ENCODE measurements at regions not wholly inside any gene's neighbourhood (a gene's known extent, or its start where the extent isn't known, plus 50 kb on each side); places are given as distances from the start of the nearest gene placed in this dataset.
"Not testable (repeated sequence)": the region's sequence is repeated elsewhere in the genome, so short reads cannot be mapped to it uniquely, and the experiment has no call there.

DNA sequence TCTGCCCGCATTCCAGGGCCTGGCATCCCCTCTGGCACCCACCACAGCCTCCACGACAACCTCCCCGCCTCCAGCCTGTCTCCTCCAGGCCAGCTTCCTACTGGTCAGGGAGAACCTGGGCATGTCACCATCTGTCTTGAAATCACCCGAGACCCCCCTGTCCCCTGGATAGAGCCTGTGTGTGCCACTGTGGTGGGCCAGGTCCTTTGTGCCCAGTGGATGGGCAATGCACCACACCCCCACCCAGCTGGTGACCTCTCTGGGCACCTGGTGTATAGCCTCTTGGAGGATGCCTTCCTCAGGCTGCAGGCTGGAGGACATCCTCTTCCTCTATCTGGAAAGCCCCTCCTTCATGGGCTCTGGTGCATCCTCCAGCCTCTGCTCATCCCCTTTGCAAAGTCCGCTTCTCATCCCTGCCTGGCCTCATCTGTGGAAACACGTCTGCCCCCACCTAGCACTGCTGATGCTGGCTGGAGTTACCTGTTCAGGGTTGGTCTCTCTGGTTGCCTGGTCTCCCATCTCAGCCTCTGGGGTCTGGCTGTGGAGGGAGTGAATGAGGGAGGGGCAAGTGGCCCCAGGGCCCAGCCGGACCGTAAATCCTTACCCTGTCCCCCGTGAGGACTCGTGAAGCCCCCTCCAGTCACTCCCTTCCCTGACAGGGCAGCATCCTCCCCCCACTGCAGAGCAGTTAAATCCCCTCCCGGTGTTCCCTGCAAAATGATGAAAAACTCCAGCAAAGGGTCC lies 589.6 kb downstream of the TBC1D22A start:
- DNase-seq, result no peak

DNA sequence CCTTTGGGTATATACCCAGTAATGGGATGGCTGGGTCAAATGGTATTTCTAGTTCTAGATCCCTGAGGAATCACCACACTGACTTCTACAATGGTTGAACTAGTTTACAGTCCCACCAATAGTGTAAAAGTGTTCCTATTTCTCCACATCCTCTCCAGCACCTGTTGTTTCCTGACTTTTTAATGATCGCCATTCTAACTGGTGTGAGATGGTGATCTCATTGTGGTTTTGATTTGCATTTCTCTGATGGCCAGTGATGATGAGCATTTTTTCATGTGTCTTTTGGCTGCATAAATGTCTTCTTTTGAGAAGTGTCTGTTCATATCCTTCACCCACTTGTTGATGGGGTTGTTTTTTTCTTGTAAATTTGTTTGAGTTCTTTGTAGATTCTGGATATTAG lies 583.8 kb downstream of the TBC1D22A start:
- not testable (repeated sequence) for DNase-seq

DNA sequence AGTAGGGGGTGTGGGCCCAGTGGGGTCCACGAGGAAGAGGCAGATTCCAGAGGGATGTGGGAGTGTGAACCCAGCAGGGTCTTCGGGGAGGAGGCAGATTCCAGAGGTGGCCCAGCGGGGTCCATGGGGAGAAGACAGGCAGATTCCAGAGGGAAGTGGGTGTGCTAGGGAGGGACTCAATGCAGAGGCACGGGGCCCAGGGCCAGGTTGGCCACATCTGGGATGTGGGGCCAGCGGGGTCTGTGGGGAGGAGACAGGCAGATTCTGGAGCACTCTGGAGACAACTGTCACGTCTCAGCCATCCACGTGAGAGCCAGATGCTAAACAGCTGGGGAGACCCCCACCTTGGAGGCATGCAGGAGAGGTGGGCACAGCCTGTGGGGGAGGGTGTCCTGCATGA lies 582.6 kb downstream of the TBC1D22A start:
- no peak for DNase-seq

GRCh38 chr22:47344414-47344813 lies 582.0 kb downstream of the TBC1D22A start:
- DNase-seq, result no peak

- no peak for DNase-seq
Measured at GRCh38 chr22:47343611-47344010, 581.2 kb downstream of the TBC1D22A start.

DNA sequence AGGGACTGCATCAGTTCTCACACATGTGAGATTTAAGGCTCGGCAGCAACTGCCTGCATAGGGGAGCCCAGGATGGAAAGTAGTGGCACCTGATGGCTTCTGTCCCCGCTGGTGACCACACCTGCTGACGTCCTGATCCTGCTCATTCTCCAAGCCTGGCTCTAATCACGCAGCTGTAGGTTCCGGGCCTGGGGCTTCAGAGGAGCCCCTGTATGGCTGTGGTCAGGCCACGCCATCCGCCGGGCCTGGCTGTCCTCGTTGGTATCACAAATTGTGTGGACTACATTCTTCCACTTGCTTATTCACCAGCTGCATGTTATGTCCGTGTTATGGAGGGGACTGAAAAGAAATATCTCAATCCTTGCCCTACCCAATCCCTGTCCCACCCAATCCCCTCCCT lies 580.0 kb downstream of the TBC1D22A start:
- DNase-seq, result no peak

DNA sequence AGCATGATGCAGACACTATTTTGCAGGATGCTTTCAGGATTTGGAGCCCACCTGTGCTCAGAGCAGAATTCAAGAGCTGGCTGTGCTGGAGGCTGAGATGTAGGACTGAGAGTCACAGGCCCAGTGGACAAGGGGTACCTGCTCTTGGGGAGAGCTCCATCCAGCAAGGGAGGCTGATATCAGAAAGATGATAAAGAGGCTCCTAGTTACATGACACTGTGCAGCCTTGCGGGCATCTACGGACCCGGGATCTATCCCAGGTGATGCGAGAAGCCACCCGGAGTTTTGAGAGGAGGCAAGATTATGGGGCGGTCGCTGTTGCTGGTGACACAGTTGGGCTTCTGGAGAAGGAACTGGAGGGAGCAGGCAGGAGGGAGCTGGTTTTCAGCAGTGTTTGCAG lies 579.0 kb downstream of the TBC1D22A start:
- no peak for DNase-seq

- DNase-seq, result no peak
Measured at GRCh38 chr22:47340851-47341436, 578.5 kb downstream of the TBC1D22A start.

DNA sequence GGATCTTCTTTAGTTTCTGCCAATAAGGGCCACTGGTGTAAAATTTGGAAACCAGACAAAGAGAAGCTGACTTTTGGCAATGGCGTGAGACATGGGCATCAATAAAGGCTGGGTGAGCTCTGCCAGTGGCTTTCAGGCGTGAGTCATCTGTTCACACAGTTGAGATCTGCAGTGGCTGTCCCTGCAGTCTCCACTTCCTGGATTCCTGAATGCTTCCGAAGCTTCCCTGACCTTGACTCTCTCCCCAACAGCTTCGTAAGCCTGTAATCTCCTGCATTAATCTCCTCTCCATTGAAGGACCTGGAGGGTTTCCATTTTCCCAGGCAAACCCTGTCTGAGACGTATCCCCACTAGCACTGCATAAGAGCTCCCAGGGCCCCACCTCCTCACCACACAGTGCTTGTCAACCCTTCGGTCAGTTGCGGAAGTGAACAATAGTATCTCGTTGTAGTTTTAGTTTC lies 574.7 kb downstream of the TBC1D22A start:
- no peak for DNase-seq

GRCh38 chr22:47335958-47336357 lies 573.5 kb downstream of the TBC1D22A start:
- DNase-seq, result no peak

GRCh38 chr22:47335460-47335859 lies 573.0 kb downstream of the TBC1D22A start:
- DNase-seq, result no peak

DNA sequence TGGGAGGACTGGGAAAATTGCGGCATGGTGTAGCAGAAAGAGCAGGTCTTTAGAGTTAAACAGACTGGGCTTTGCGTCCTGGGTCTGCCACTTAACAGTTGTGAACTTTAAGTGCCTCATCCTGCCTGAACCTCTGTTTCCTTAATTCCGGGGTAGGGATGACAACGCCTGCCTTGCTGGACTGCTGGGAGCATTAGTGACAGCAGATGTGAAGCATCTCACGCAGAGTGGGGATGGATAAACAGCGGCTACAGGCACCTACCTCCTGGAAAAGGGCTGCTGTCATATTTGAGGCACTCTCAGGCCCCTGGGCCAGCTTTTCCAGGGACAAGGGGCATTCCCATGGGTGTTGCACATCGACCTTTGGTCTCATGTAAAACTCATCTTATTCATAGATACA lies 572.2 kb downstream of the TBC1D22A start:
- no peak for DNase-seq

DNA sequence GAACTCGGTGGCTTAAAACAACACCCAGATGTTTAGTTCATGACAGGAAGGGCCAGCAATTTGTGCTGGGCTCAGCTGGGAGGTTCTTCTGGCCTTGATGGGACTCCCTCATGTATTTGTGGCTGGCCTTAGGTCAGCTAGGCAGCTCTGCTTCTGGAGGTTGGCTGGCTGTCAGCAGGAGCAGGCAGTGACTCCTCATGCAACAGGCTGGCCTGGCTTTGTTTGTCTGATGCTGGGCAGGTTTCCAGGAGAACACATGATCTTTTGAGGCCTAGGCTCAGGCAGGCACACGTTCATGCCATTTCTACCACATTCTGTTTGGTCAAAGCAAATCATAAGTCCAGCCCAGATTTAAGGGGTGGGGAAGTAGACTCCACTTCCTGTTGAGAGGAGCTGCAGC lies 571.2 kb downstream of the TBC1D22A start:
- no peak for DNase-seq

DNA sequence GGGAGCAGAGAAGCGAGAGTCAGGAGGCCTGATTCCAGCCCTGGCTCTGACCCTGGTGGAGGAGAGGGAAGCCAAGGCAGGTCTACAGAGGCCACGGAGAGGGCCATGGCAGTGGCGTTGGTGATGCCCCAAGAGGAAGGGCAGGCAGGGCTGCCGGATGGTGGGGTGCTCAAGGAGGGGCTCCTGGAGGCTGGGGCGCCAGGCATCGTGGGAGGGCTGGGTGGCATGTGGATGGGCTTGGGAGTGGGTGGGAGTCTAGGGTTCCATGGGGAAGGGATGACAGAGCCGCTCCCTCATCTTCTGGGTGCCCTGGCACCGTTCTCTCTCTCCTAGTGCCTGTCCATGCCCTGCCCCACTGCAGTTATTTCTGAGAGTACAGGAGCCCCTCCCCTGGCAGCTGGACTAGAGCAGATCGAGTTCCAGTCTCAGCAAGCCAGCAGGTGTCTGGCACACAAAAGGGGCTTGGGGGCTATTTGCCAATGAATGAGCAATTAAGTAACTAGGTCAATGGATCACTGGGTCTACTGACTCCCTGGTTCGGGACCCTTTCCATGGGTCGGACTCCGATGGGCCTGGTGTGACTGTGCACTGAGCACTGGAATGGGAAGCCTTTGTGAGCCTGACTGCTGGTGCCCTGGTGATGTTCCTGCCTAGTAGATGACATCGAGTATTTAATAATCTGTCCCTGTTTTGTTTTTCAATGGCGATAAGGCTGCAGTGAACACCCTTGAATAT lies 570.0 kb downstream of the TBC1D22A start:
- no peak for DNase-seq

DNA sequence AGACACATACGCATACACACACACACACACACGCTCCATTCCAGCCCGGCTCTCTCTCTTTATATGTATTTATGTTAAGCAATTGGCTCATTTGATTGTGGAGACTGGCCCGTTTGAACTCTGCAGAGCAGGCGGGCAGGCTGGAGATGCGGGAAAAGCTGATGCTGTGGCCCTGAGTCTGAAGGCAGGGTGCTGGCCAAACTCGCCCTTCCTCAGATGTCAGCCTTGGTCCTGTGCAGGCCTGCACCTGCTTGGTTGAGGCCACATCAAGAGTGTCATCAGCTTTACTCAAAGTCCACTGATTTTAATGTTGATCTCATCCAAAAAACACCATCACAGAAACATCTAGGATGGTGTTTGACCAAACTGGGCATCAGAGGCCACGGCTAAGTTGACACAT lies 569.3 kb downstream of the TBC1D22A start:
- DNase-seq, result no peak

DNA sequence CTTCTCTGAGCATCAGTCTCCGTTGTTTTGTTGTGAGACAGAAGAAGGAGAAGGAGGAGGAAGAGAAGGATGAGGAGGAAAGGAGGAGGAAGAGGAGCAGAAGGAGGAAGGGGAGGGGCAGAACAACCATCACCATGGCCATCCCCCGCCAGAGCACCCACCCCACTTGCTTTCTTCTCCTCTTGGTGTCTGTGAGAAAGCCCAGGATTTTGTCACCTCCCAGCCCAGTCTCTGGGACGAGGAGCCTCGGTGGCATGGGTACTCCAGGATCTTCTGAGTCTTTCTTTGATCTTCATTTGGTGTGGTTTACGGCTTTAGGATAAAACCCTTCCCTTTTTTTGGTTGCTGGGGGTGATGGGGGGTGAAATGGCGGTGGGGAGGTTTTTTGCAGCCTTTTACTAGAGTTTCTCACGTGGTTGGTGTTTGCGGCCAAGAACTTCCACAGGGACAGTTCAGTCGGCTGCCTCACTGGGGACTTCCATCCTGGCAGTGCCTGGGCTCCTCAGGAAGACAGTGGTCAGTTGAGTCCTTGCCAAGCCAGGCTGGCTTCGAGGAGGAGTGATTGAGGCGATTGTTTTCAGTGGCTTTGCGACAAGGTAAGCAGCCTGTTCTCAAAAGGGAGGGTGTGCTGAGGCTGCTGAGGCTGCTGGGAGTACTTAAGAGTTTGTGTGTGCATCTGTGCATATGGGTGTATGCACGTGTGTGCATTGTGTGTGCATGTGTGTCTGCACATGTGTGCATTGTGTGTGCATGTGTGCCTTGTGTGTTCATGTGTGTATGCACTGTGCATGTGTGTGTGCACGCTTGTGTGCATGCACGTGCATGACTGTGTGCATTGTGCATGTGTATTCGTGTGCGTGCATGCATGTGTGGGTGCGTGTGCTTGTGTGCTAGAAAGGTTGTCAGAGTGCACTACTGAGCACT lies 567.5 kb downstream of the TBC1D22A start:
- DNase-seq, result no peak

- no peak for DNase-seq
Measured at GRCh38 chr22:47328550-47329243, 566.2 kb downstream of the TBC1D22A start.

DNA sequence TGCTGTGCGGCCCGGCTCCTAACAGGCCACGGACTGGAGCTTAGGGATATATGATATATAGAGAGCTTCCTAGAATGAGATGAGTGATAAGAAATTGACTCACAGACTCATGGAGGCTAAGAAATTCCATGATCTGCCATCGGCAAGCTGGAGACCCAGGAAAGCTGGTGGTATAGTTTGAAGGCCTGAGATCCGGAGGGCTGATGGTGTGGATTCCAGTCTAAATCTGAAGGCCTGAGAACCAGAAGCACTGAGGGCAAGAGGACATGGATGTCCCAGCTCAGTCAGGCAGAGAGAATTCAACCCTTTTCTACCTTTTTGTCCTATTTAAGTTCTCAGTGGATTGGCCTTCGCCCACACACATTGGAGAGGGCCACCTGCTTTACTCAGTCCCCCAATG lies 564.8 kb downstream of the TBC1D22A start:
- no peak for DNase-seq

GRCh38 chr22:47325249-47325648 lies 562.8 kb downstream of the TBC1D22A start:
- no peak for DNase-seq

DNA sequence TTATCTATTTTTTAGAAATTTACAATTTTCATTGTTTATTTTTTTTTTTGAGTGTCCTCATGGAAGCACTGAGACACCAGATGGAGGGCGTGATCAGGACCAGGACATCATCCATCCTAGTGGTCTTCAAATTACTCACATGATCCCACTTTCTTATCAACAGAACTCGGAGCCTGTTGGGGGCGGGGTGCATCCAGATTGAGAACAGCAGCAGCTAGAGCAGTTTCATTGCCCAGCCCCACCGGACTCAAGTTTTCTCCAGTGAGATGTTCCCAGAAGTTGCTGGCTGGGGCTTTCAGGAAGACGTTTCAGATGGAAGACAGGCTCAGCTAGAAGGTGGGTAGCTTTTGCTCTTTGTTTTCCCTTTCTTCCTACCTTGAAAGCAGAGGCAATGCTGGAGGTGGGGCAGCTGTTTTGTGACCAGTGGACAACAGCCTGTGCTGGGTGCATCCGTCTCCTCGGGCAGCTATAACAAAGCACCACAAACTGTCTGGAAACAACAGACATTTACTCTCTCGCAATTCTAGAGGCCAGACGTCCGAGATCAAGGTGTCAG lies 562.1 kb downstream of the TBC1D22A start:
- no peak for DNase-seq

DNA sequence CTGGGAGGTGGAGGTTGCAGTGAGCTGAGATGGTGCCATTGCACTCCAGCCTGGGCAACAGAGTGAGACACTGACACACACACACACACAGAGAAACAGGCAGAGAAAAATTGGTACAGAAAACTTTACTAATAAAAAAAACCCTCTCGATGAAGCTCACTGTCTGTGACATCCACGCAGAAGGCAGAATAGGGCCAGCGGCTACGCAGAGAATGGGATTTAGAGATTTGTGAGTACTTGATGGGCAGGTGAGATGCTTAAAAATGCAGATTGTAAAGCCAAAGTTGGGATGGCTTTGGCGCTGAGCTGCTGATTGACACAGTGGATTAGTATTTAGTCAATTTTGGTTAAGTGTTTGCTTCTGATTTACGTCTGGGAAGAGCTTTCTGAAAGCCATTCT lies 561.1 kb downstream of the TBC1D22A start:
- DNase-seq, result no peak

- no peak for DNase-seq
Measured at GRCh38 chr22:47322854-47323253, 560.4 kb downstream of the TBC1D22A start.
